Central memory CD8-positive, alpha-beta T cell (primary cell): ENCODE measurements at regions not wholly inside any gene's neighbourhood (a gene's known extent, or its start where the extent isn't known, plus 50 kb on each side); places are given as distances from the start of the nearest gene placed in this dataset.

Experiments
- ATAC-seq: fragments of 150-1000 bp; cut with Tn5 transposase; replicated peaks from 2 replicates; pipeline ENCODE4 v1.10.0; 2022; ENCODE audit warnings: mild to moderate bottlenecking, moderate FRiP score, moderate number of reproducible peaks; ENCODE audit not compliant: poor library complexity, severe bottlenecking; ENCODE audit errors: extremely low read depth
- DNase-seq, 2 donors: peaks; one replicate each; pipeline ENCODE4 v3.0.0; 2021; ENCODE audit warnings: low spot score in 2 of 2
- H3K27ac Mint-ChIP-seq: one replicate; pipeline ENCODE4 v1.8.0; 2022; ENCODE audit warnings: low read depth, mild to moderate bottlenecking, moderate library complexity, mixed read lengths
- H3K27me3 Mint-ChIP-seq: one replicate; pipeline ENCODE4 v1.8.0; 2022; ENCODE audit warnings: mixed read lengths
- H3K36me3 Mint-ChIP-seq: one replicate; pipeline ENCODE4 v1.8.0; 2022; ENCODE audit warnings: mild to moderate bottlenecking, moderate library complexity, mixed read lengths; ENCODE audit not compliant: insufficient read depth
- H3K4me1 Mint-ChIP-seq: one replicate; pipeline ENCODE4 v1.8.0; 2022; ENCODE audit warnings: mixed read lengths
- H3K4me3 Mint-ChIP-seq: one replicate; pipeline ENCODE4 v1.8.0; 2022; ENCODE audit warnings: mild to moderate bottlenecking, moderate library complexity, mixed read lengths
- H3K9me3 Mint-ChIP-seq: one replicate; pipeline ENCODE4 v1.8.0; 2022; ENCODE audit warnings: mixed read lengths

DNA sequence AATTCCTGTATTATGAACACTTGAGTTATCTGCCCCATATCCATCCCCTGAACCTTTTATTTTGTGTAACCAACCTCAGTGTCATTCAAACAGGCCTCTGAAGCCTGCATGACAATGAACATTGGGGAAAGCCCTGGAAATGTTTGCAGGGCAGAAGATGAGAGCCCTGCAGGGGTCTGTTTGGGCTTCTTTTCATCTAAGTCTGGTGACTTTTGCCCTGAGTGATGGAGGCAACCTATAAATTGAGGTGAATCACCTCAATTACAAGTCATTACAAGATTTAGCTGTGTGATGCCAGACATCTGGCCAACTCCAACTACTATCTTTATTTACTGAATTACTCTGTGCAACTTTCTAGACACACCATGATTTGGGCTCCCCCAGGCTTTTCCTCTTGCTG, 189.2 kb downstream of the MAF start:
- Mint-ChIP-seq H3K27me3 (no peaks in the 10 kb centered on the region), H3K4me1 (peaks cover 33% of the 10 kb centered on the region), H3K4me3 (no peak overlapping the region), H3K27ac (peak overlapping the region; percentile 7), H3K36me3 (peaks cover 4% of the 10 kb centered on the region), H3K9me3 (no peaks in the 10 kb centered on the region)
- ATAC-seq (no peak), DNase-seq (no peak)

- ATAC-seq (no peak), DNase-seq (no peak)
- H3K27me3 Mint-ChIP-seq: no peaks in the 10 kb centered on the region
- peaks cover 19% of the 10 kb centered on the region for H3K4me1 Mint-ChIP-seq
- H3K9me3 Mint-ChIP-seq: no peaks in the 10 kb centered on the region
- no peak overlapping the region for H3K27ac Mint-ChIP-seq
- H3K4me3 Mint-ChIP-seq: no peak overlapping the region
- H3K36me3 Mint-ChIP-seq: no peaks in the 10 kb centered on the region
These were observed 190.6 kb downstream of the MAF start for GRCh38 chr16:79409978-79410377.

DNA sequence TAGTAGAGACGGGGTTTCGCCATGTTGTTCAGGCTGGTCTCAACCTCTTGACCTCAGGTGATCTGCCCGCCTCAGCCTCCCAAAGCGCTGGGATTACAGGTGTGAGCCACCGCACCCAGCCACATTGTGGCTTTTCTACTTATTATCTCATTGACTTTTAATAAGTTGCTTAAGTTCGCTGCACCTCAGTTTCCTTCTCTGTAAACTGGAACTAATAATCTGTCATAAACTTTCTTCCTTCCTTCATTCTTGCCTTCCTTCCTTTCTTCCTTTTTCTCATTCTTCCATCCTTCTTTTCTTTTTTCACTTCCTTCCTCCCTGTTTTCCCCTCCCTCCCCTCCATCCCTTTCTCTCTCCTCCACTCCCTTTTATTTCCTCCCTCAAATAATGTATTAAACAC, 192.2 kb downstream of the MAF start:
- no peak for DNase-seq
- Mint-ChIP-seq H3K4me3 (no peak overlapping the region), H3K36me3 (no peaks in the 10 kb centered on the region), H3K27me3 (no peaks in the 10 kb centered on the region), H3K9me3 (no peaks in the 10 kb centered on the region), H3K27ac (no peak overlapping the region), H3K4me1 (peaks cover 8% of the 10 kb centered on the region)
- no peak for ATAC-seq

GRCh38 chr16:79407461-79408135, 192.9 kb downstream of the MAF start:
- ATAC-seq (no peak), DNase-seq (no peak)
- Mint-ChIP-seq H3K4me1 (peaks cover 8% of the 10 kb centered on the region), H3K9me3 (no peaks in the 10 kb centered on the region), H3K36me3 (no peaks in the 10 kb centered on the region), H3K27me3 (no peaks in the 10 kb centered on the region), H3K27ac (no peak overlapping the region), H3K4me3 (no peak overlapping the region)

- ATAC-seq (no peak), DNase-seq (no peak)
- Mint-ChIP-seq H3K36me3 (no peaks in the 10 kb centered on the region), H3K4me1 (peaks cover 6% of the 10 kb centered on the region), H3K27ac (no peak overlapping the region), H3K9me3 (no peaks in the 10 kb centered on the region), H3K27me3 (no peaks in the 10 kb centered on the region), H3K4me3 (no peak overlapping the region)
These were observed 193.5 kb downstream of the MAF start for GRCh38 chr16:79407005-79407404.

DNA sequence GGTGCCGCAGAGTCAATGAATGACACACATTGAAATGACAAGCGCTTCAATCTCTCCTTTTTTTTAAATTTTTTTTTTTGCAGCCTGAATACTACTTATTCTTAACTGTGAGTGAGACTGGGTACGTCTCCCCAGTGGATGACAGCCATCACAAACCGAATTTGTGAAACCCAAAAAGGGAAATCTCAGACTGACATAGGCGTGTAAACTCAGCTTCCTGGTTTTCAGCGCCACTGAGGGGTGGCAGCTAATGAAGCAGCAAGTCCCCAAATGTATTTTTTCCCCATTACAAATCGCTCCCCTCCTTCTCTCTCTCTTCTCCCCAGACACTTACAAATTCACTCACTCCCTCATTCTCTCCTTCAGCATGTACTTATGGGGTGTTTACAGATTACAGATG, 196.0 kb downstream of the MAF start:
- ATAC-seq (no peak), DNase-seq (no peak)
- no peaks in the 10 kb centered on the region for H3K36me3 Mint-ChIP-seq
- H3K27me3 Mint-ChIP-seq: no peaks in the 10 kb centered on the region
- no peak overlapping the region for H3K27ac Mint-ChIP-seq
- no peaks in the 10 kb centered on the region for H3K4me1 Mint-ChIP-seq
- no peak overlapping the region for H3K4me3 Mint-ChIP-seq
- no peaks in the 10 kb centered on the region for H3K9me3 Mint-ChIP-seq

DNA sequence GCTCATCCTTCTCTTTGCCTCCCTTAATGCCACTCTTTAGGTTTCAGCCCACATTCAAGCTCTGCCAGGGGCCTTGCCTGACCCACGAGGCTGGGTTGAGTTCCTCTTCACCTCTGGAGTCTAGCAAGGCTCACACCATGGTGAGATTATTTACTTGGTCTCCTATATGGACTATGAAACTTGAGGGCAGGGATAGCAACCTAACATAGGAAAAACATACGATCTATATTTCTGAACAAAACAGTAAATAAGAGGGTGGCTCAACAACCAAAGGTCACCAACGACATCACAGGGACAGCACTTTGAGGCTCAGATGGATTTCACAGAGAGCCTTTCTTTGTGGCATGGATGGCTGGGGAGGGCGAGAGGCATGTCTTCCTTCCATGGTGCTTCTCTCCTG, 197.0 kb downstream of the MAF start:
- H3K27ac Mint-ChIP-seq: no peak overlapping the region
- ATAC-seq: no peak
- H3K4me3 Mint-ChIP-seq: no peak overlapping the region
- DNase-seq: no peak
- H3K9me3 Mint-ChIP-seq: no peaks in the 10 kb centered on the region
- no peaks in the 10 kb centered on the region for H3K27me3 Mint-ChIP-seq
- no peaks in the 10 kb centered on the region for H3K36me3 Mint-ChIP-seq
- H3K4me1 Mint-ChIP-seq: no peaks in the 10 kb centered on the region

GRCh38 chr16:79402920-79403319, 197.6 kb downstream of the MAF start:
- Mint-ChIP-seq H3K4me3 (no peak overlapping the region), H3K27ac (no peak overlapping the region), H3K9me3 (no peaks in the 10 kb centered on the region), H3K4me1 (no peaks in the 10 kb centered on the region), H3K36me3 (no peaks in the 10 kb centered on the region), H3K27me3 (no peaks in the 10 kb centered on the region)
- no peak for DNase-seq
- ATAC-seq: no peak

DNA sequence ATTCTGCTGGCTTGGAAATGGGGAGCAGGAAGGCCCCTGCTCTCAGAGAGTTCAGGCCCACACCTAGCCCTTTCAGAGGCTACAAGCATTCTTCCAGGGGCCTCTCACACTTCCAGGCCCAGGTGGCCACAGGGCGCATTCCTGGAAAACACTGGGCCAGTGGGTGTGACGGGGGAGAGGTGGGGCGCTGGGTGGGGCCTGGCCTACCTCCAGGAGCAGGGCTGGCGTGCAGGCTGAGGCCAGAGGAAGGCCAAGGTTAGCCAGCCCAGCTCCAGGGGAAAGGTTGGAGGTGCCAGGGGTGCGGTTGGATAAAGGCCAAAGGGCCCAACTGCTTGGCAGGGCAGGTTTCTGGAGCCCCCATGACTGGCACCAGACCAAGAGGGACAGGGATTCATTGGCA, 198.2 kb downstream of the MAF start:
- DNase-seq (no peak), ATAC-seq (no peak)
- no peak overlapping the region for H3K4me3 Mint-ChIP-seq
- no peaks in the 10 kb centered on the region for H3K9me3 Mint-ChIP-seq
- no peaks in the 10 kb centered on the region for H3K36me3 Mint-ChIP-seq
- no peaks in the 10 kb centered on the region for H3K27me3 Mint-ChIP-seq
- H3K27ac Mint-ChIP-seq: no peak overlapping the region
- no peaks in the 10 kb centered on the region for H3K4me1 Mint-ChIP-seq

DNA sequence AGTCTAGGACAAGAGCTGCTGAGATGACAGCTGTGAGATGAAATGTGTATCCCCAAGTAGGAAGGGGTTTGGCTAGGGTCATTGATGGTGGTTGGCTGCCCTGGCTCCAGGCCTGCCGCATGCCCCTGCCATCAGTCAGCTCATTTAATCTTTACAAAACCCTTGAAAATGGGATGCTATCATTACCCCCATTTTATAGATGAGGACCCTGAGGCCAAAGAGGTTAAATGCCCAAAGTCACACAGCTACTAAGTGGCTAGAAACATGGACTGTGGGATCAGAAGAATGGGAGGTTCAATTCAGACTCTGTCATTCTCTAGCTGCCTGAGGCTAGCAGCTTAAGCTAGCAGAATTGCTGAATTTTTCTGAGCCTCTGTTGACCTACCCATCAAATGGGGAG, 198.8 kb downstream of the MAF start:
- no peak overlapping the region for H3K4me3 Mint-ChIP-seq
- no peaks in the 10 kb centered on the region for H3K9me3 Mint-ChIP-seq
- H3K27me3 Mint-ChIP-seq: no peaks in the 10 kb centered on the region
- no peaks in the 10 kb centered on the region for H3K36me3 Mint-ChIP-seq
- H3K27ac Mint-ChIP-seq: no peak overlapping the region
- no peaks in the 10 kb centered on the region for H3K4me1 Mint-ChIP-seq
- ATAC-seq: no peak
- DNase-seq: no peak

GRCh38 chr16:79401157-79401556, 199.4 kb downstream of the MAF start:
- Mint-ChIP-seq H3K4me1 (no peaks in the 10 kb centered on the region), H3K9me3 (no peaks in the 10 kb centered on the region), H3K36me3 (no peaks in the 10 kb centered on the region), H3K27me3 (no peaks in the 10 kb centered on the region), H3K27ac (no peak overlapping the region), H3K4me3 (no peak overlapping the region)
- ATAC-seq (no peak), DNase-seq (no peak)

DNA sequence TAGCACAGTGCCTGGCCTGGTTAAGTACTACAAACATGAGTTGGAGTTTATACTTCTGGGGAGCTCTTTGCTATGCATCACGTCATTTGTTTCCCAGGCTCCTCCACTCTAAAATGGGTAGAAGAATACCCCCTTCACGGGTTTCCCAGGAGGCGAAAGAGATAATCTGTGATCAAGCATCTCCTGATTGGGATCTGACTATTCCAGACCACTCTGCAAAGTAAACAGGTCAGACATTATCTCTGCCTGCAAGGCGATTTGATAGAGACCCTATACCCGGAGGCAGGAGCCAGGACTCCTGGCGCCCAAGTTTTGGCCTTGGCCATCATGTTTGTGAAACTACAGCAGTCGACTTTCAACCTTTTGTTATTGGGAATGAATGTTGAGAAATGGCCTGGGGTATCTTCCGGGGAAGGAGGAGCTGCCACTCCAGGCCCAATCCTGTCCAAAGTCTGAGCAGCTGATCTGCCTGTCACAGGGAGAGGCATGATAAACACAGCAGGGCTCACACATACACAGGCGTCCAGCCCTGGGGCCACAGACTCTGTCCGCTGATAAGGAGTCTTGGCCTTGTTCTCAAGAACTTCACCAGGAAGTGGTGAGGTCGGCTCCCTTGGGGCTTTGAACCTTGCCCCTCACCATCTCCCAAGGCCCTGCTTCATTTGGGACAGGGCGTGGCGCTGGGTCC, 199.9 kb downstream of the MAF start:
- H3K4me3 Mint-ChIP-seq: no peak overlapping the region
- no peak overlapping the region for H3K27ac Mint-ChIP-seq
- no peak for DNase-seq
- H3K36me3 Mint-ChIP-seq: no peaks in the 10 kb centered on the region
- H3K4me1 Mint-ChIP-seq: no peaks in the 10 kb centered on the region
- H3K9me3 Mint-ChIP-seq: no peaks in the 10 kb centered on the region
- ATAC-seq: no peak
- H3K27me3 Mint-ChIP-seq: no peaks in the 10 kb centered on the region

DNA sequence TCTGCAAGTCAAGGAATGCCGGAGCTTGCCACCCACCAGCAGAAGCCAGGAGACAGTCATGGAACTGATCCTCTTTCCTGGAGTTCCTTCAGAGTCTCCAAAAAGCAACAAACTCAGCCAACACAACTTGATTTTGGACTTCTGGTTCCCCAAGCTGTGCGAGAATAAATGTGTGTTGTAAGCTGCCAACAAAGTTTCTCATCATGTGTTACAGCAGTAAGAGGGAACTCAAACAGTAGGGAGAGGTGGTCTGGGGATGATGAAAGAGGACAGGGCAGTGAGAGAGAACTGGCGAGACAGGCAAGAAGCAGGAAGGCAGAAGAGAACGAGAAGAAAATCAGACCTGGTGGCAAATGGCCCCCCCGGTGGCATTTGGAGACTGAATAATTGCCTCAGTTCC, 204.9 kb downstream of the MAF start:
- Mint-ChIP-seq H3K27ac (no peak overlapping the region), H3K36me3 (no peaks in the 10 kb centered on the region), H3K27me3 (no peaks in the 10 kb centered on the region), H3K4me1 (peaks cover 24% of the 10 kb centered on the region), H3K4me3 (no peak overlapping the region), H3K9me3 (no peaks in the 10 kb centered on the region)
- ATAC-seq: no peak
- DNase-seq: no peak
